HG03159 (cell line): ENCODE measurements at regions not wholly inside any gene's neighbourhood (a gene's known extent, or its start where the extent isn't known, plus 50 kb on each side); places are given as distances from the start of the nearest gene placed in this dataset.
"Not testable (repeated sequence)": the region's sequence is repeated elsewhere in the genome, so short reads cannot be mapped to it uniquely, and the experiment has no call there.

ENCODE experiments used
- ATAC-seq: cut with Tn5 transposase; IDR thresholded peaks from one replicate; pipeline ENCODE4 v1.9.1; 2021; ENCODE audit warnings: mild to moderate bottlenecking, moderate library complexity; ENCODE audit not compliant: unreplicated experiment

DNA sequence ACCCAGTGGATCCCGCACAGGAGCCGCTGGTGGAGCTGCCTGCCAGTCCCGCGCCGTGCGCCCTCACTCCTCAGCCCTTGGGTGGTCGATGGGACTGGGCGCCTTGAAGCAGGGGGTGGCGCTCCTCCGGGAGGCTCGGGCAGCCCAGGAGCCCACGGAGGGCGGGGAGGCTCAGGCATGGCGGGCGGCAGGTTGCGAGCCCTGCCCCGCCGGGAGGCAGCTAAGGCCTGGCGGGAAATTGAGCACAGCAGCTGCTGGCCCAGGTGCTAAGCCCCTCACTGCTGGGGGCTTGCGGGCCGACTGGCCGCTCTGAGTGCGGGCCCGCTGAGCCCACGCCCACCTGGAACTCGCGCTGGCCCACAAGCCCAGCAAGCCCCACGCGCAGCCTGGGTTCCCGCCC lies 127.1 kb upstream of the TMEM164 start:
- no peak for ATAC-seq

DNA sequence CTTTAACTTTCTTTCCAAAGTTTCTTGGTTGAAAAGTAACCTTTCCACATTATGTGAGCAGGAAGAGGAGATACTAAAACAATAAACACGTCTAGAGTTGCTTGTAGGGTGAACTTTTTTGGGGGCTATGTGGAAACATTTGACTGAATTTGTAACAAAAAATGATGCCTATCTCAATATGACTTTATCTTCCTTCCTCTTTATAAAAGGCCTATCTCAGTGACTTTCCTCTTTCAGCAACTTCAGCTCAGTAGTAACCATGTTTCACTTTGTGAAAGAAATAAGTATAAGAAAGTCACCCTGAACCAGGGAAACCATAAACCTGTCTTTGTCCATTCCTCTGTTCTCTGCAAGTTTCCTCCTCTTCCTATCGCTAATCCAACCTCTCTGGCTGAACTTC lies 124.7 kb upstream of the TMEM164 start:
- no peak for ATAC-seq

DNA sequence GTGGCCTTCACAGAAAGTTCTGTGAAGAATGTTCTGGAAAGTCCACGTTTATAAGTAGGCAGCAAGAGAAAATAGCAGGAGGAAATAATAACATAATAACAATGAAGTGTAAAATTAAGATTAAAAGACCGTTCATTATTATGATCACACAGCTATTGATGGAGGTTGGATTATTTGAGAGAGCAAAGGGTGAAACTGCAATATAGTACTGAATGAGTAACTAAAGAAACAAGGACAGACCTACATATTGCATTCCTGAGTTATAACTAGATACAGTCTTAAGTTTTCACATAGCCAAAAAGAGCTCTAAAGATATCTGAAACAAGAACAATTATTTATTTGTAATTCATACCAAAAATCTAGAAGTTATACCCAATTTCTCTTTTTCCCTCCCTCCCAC lies 122.9 kb upstream of the TMEM164 start:
- no peak for ATAC-seq

GRCh38 chrX:109880629-109881028 lies 122.3 kb upstream of the TMEM164 start:
- ATAC-seq: peak; percentile 97

GRCh38 chrX:109886122-109886761 lies 116.7 kb upstream of the TMEM164 start:
- no peak for ATAC-seq

GRCh38 chrX:109889289-109890006 lies 113.5 kb upstream of the TMEM164 start:
- ATAC-seq: peak; percentile 47

- ATAC-seq: no peak
Measured at GRCh38 chrX:109890300-109890699, 112.6 kb upstream of the TMEM164 start.

DNA sequence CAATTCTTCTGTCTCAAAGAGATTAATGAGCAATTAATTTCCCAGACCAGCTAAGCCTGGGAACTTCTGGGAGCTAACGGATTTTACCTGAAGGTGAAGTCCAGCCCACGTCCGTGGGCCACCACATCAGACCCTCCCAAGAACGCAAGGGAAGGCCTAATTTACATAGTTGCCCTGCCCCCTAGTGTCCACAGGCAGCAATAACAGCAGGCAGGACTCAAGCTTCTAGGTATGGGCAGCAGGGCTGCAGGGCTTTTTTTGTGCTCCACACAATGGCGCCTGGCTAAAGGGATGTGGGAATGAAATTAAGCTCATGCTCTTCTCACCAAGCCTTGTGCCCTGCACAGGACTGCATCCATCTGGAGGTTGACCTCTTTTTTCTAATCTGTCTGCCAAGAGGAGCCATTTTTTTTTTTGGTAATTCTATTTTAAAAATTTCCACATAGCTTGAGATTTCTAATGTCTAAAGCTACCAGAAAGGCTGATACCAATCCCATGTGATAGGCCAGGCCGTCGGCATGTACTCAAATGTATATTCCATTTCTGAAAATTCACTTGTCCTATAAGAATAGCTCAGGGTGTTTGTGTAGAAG lies 111.9 kb upstream of the TMEM164 start:
- ATAC-seq: peak; percentile 54

DNA sequence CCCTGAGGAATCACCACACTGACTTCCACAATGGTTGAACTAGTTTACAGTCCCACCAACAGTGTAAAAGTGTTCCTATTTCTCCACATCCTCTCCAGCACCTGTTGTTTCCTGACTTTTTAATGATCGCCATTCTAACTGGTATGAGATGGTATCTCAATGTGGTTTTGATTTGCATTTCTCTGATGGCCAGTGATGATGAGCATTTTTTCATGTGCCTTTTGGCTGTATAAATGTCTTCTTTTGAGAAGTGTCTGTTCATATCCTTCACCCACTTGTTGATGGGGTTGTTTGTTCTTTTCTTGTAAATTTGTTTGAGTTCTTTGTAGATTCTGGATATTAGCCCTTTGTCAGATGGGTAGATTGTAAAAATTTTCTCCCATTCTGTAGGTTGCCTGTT lies 106.9 kb upstream of the TMEM164 start:
- not testable (repeated sequence) for ATAC-seq

DNA sequence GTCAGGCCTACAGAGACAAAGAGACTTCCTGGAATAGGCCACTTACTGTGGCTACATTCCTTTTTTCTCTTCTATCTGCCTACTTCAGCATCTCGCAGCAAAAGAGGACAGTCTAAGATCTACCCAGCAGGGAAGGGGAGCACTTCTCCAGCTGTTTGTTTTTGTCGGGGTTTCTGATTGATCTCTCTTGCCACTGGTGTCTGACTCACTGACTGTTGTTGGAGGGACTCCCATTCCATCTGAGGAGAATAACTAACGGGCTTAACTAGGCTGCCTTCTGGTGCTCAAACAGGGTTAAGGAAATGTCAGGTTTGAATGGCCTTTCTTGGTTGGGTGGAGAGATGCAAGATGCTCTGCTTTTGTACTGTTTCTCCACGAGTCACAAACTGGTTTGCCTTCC lies 100.2 kb upstream of the TMEM164 start:
- no peak for ATAC-seq

GRCh38 chrX:109911046-109911445 lies 91.9 kb upstream of the TMEM164 start:
- ATAC-seq: no peak

GRCh38 chrX:109912993-109913392 lies 89.9 kb upstream of the TMEM164 start:
- ATAC-seq: not testable (repeated sequence)

GRCh38 chrX:109914114-109914849 lies 88.6 kb upstream of the TMEM164 start:
- ATAC-seq: no peak

DNA sequence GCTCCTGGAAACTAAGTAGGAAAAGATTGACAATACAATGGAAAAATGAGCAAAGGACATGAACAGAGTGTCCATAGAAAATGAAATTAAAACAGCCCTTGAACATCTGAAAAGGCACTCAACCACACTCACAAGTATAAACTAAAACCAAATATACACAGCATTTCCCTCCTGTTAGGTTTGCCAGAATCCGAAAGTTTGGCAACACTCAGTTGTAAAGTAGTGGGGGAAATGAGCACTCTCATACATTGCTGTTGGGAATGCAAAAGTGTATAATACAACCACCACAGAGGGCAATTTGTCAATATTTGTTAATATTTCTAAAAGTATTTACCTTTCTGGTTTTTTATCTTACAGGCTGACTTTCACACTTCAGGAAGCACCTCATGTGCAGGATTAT lies 84.2 kb upstream of the TMEM164 start:
- ATAC-seq: no peak

GRCh38 chrX:109920325-109920724 lies 82.6 kb upstream of the TMEM164 start:
- no peak for ATAC-seq

DNA sequence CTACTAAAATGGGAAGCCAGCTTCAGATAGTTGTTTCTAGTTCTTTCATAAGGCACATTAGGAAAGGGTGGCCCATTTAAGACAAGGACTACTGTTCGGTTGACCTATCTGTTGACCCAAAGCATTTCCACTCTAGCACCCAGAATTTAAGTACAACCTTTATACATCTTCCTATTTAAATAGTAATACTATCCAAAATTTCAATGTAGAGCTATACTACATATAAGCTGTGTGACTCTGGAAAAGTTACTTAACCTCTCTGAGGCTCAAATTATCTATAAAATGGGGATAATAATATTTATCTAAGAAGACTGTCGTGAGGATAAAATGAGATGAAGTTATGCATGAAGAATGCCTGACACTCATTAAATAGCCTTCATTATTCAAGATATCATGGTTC lies 82.0 kb upstream of the TMEM164 start:
- no peak for ATAC-seq

DNA sequence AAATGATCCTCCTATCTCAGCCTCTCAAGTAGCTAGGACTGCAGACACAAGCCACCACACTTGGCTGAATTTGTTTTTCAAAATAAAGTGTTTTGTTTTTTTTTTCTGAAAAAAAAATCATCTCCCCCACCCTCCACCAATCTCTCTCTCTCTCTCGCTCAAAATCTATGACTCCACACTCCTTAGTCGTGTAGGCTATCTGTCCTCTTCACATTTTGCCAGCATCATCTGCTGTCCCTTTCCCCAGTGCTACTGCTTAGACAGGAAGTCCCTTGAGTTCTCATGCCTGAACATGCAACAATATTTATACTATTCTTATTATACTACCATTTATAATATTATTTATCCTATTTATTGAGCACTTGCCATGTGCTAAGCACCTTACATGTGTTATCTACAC lies 80.7 kb upstream of the TMEM164 start:
- ATAC-seq: no peak

GRCh38 chrX:109925003-109925402 lies 77.9 kb upstream of the TMEM164 start:
- not testable (repeated sequence) for ATAC-seq

- ATAC-seq: no peak
Measured at GRCh38 chrX:109925656-109926055, 77.3 kb upstream of the TMEM164 start.

GRCh38 chrX:109926118-109926517 lies 76.8 kb upstream of the TMEM164 start:
- ATAC-seq: no peak
